Liver (tissue), 8 donors: ENCODE measurements at regions not wholly inside any gene's neighbourhood (a gene's known extent, or its start where the extent isn't known, plus 50 kb on each side); places are given as distances from the start of the nearest gene placed in this dataset.
"Not testable (repeated sequence)": the region's sequence is repeated elsewhere in the genome, so short reads cannot be mapped to it uniquely, and the experiment has no call there.

Experiments
- DNase-seq: peaks from one replicate; pipeline ENCODE4 v3.0.0-alpha.2; 2017; ENCODE audit warnings: low spot score
- H3K27ac ChIP-seq, 2 donors: one replicate each; pipeline ENCODE4 v1.7.0; 2013; ENCODE audit warnings: inconsistent platforms in 2 of 2, low read length in 2 of 2, control low read depth in 1 of 2, low read depth in 1 of 2, mild to moderate bottlenecking in 1 of 2
- H3K27me3 ChIP-seq, 4 donors: one replicate each; pipeline versions ENCODE4 v1.6.1 to v1.7.0; 2013; ENCODE audit warnings: low read length in 3 of 4, inconsistent platforms in 1 of 4, mild to moderate bottlenecking in 1 of 4, moderate library complexity in 1 of 4; ENCODE audit not compliant: control insufficient read depth in 4 of 4, insufficient read depth in 4 of 4
- H3K36me3 ChIP-seq, 4 donors: one replicate each; pipeline versions ENCODE4 v1.6.1 to v1.7.0; 2013; ENCODE audit warnings: low read length in 3 of 4, mild to moderate bottlenecking in 3 of 4, low read depth in 1 of 4, moderate library complexity in 1 of 4; ENCODE audit not compliant: control insufficient read depth in 4 of 4, insufficient read depth in 3 of 4
- H3K4me1 ChIP-seq, 4 donors: one replicate each; pipeline versions ENCODE4 v1.6.1 to v1.7.0; 2013; ENCODE audit warnings: low read length in 3 of 4, mild to moderate bottlenecking in 3 of 4, moderate library complexity in 1 of 4; ENCODE audit not compliant: control insufficient read depth in 4 of 4, insufficient read depth in 4 of 4
- H3K4me3 ChIP-seq, 3 donors: one replicate each; pipeline versions ENCODE4 v1.6.1 to v1.7.0; 2013; ENCODE audit warnings: low read length in 3 of 3, control low read depth in 1 of 3, low read depth in 1 of 3, mild to moderate bottlenecking in 1 of 3
- H3K9ac ChIP-seq, 2 donors: one replicate each; pipeline ENCODE4 v1.7.0; 2013; ENCODE audit warnings: low read length in 2 of 2, mild to moderate bottlenecking in 2 of 2, moderate library complexity in 2 of 2, control low read depth in 1 of 2, low read depth in 1 of 2
- H3K9me3 ChIP-seq, 4 donors: one replicate each; pipeline versions ENCODE4 v1.6.1 to v1.7.0; 2013; ENCODE audit warnings: low read length in 3 of 4; ENCODE audit not compliant: control insufficient read depth in 4 of 4
- CTCF ChIP-seq: fragments of 150-350 bp; IDR thresholded peaks from 2 replicates; pipeline ENCODE4 v1.5.1; 2017; ENCODE audit warnings: improper control_type of control experiment, low read depth, low read length; ENCODE audit not compliant: missing input control
- JUND ChIP-seq, 2 donors: IDR thresholded peaks; 2 replicates each; pipeline ENCODE4 v1.6.1; 2016; ENCODE audit warnings: antibody characterized with exemption in 2 of 2
- MAX ChIP-seq: IDR thresholded peaks from 2 replicates; pipeline ENCODE4 v1.6.1; 2016; ENCODE audit warnings: antibody characterized with exemption
- NR2F2 ChIP-seq: IDR thresholded peaks from 2 replicates; pipeline ENCODE4 v1.6.1; 2016; ENCODE audit warnings: antibody characterized with exemption
- RXRA ChIP-seq, 2 donors: IDR thresholded peaks; 2 replicates each; pipeline ENCODE4 v1.6.1; 2017 to 2018; ENCODE audit warnings: antibody characterized with exemption in 2 of 2, mild to moderate bottlenecking in 1 of 2
- SP1 ChIP-seq: IDR thresholded peaks from 2 replicates; pipeline ENCODE4 v1.6.1; 2018; ENCODE audit warnings: antibody characterized with exemption, mild to moderate bottlenecking
- TAF1 ChIP-seq: conservative IDR thresholded peaks from 2 replicates; pipeline ENCODE4 v1.6.1; 2016; ENCODE audit warnings: antibody characterized with exemption, mild to moderate bottlenecking
- YY1 ChIP-seq: IDR thresholded peaks from 2 replicates; pipeline ENCODE4 v1.6.1; 2016; ENCODE audit warnings: antibody characterized with exemption, mild to moderate bottlenecking
- WGBS: extraction: QIAGEN DNeasy Blood & Tissue Kit; methylation state at CpG from one replicate; pipeline ENCODE4 v1.1.7; 2013; 5-methylcytosine and 5-hydroxymethylcytosine counted together
- TF ChIP-seq, protein P1 (sequence below): IDR thresholded peaks from 2 replicates; pipeline ENCODE4 v1.6.1; 2016; ENCODE audit warnings: antibody characterized with exemption, mild to moderate bottlenecking
- TF ChIP-seq, protein P2 (sequence below): IDR thresholded peaks from 2 replicates; pipeline ENCODE4 v1.6.1; 2016; ENCODE audit warnings: antibody characterized with exemption
- donor health status: healthy.
- donor health status: healthy.
- donor health status: healthy.
- donor health status: healthy.
- donor health status: healthy.

GRCh38 chr1:103447471-103447870 is 78.0 kb upstream of the RNPC3 start:
- WGBS, result 75% methylated on average over 1 of the region's 1 CpG
- Histone ChIP-seq H3K9me3 (no peaks in the 10 kb centered on the region), H3K4me3 (no peak overlapping the region), H3K4me1 (no peaks in the 10 kb centered on the region), H3K27me3 (peaks cover 0 to 4% (median 0%) of the 10 kb centered on the region in 4 donors), H3K27ac (no peak overlapping the region), H3K9ac (no peak overlapping the region), H3K36me3 (no peaks in the 10 kb centered on the region)
- TF ChIP-seq TAF1 (no peak), YY1 (no peak), JUND (IDR thresholded peaks at IDR 0.05) (no peak), SP1 (no peak)
- no peak for DNase-seq

GRCh38 chr1:103441342-103441741 is 84.2 kb upstream of the RNPC3 start:
- Histone ChIP-seq H3K9me3 (no peaks in the 10 kb centered on the region), H3K9ac (no peak overlapping the region), H3K4me1 (no peaks in the 10 kb centered on the region), H3K4me3 (no peak overlapping the region), H3K36me3 (no peaks in the 10 kb centered on the region), H3K27me3 (peaks cover 0 to 4% (median 1%) of the 10 kb centered on the region in 4 donors), H3K27ac (no peak overlapping the region)
- DNase-seq, result no peak
- TF ChIP-seq, protein P1, sequence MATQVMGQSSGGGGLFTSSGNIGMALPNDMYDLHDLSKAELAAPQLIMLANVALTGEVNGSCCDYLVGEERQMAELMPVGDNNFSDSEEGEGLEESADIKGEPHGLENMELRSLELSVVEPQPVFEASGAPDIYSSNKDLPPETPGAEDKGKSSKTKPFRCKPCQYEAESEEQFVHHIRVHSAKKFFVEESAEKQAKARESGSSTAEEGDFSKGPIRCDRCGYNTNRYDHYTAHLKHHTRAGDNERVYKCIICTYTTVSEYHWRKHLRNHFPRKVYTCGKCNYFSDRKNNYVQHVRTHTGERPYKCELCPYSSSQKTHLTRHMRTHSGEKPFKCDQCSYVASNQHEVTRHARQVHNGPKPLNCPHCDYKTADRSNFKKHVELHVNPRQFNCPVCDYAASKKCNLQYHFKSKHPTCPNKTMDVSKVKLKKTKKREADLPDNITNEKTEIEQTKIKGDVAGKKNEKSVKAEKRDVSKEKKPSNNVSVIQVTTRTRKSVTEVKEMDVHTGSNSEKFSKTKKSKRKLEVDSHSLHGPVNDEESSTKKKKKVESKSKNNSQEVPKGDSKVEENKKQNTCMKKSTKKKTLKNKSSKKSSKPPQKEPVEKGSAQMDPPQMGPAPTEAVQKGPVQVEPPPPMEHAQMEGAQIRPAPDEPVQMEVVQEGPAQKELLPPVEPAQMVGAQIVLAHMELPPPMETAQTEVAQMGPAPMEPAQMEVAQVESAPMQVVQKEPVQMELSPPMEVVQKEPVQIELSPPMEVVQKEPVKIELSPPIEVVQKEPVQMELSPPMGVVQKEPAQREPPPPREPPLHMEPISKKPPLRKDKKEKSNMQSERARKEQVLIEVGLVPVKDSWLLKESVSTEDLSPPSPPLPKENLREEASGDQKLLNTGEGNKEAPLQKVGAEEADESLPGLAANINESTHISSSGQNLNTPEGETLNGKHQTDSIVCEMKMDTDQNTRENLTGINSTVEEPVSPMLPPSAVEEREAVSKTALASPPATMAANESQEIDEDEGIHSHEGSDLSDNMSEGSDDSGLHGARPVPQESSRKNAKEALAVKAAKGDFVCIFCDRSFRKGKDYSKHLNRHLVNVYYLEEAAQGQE, result no peak
- TF ChIP-seq RXRA (IDR thresholded peaks at IDR 0.05), result no peak
- no peak for TF ChIP-seq CTCF
- no peak for TF ChIP-seq JUND (IDR thresholded peaks at IDR 0.05)
- no peak for TF ChIP-seq NR2F2
- no peak for TF ChIP-seq MAX
- TF ChIP-seq, protein P2, sequence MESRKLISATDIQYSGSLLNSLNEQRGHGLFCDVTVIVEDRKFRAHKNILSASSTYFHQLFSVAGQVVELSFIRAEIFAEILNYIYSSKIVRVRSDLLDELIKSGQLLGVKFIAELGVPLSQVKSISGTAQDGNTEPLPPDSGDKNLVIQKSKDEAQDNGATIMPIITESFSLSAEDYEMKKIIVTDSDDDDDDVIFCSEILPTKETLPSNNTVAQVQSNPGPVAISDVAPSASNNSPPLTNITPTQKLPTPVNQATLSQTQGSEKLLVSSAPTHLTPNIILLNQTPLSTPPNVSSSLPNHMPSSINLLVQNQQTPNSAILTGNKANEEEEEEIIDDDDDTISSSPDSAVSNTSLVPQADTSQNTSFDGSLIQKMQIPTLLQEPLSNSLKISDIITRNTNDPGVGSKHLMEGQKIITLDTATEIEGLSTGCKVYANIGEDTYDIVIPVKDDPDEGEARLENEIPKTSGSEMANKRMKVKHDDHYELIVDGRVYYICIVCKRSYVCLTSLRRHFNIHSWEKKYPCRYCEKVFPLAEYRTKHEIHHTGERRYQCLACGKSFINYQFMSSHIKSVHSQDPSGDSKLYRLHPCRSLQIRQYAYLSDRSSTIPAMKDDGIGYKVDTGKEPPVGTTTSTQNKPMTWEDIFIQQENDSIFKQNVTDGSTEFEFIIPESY, result no peak
- TF ChIP-seq YY1, result no peak
- 58% methylated on average over 3 of the region's 3 CpGs for WGBS

GRCh38 chr1:103436568-103437100 is 88.9 kb upstream of the RNPC3 start:
- not testable (repeated sequence) for DNase-seq, H3K36me3 ChIP-seq, H3K27me3 ChIP-seq, H3K9me3 ChIP-seq, H3K4me3 ChIP-seq, H3K4me1 ChIP-seq, H3K27ac ChIP-seq, H3K9ac ChIP-seq
- WGBS, result 77% methylated on average over 4 of the region's 4 CpGs
